ENCODE measurements at regions not wholly inside any gene's neighbourhood (a gene's known extent, or its start where the extent isn't known, plus 50 kb on each side); places are given as distances from the start of the nearest gene placed in this dataset.
A peak's percentile ranks its signal among the peaks of the same experiment; 100 is the strongest.

DNA sequence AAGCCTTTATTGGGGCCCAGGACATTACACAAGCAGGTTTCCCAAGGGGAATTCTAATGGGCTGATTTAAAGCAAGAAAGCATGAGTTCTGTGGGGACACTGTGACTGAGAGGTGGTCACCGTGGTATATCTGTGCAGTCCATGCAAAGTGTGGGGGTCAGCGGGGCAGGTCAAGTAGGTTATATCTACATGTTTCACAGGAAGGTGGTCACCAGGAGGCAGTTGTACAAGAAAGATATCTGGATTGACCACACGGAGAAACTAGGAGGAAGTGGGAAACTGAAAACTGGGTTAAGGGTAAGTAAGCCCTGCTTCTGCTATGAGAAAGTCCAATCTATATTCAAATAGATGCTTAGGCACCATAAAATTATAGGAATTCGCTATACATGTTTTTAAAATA lies 77.8 kb upstream of the CNOT2 start:
- Histone ChIP-seq H3K4me3 (ENCODE audit: low read length) (no peak overlapping the region), H3K9ac (ENCODE audit: low read depth, low read length) (no peak overlapping the region), H3K9me3 (replicated peaks; ENCODE audit: low read length) (no peaks in the 10 kb centered on the region), H3K36me3 (ENCODE audit: insufficient read depth, low read length) (no peaks in the 10 kb centered on the region), H3K4me2 (ENCODE audit: low read length) (no peak overlapping the region), H3K4me1 (ENCODE audit: control insufficient read depth, insufficient read depth, low read length) (no peaks in the 10 kb centered on the region), H3K27me3 (ENCODE audit: control insufficient read depth, insufficient read depth, low read length) (no peaks in the 10 kb centered on the region)

DNA sequence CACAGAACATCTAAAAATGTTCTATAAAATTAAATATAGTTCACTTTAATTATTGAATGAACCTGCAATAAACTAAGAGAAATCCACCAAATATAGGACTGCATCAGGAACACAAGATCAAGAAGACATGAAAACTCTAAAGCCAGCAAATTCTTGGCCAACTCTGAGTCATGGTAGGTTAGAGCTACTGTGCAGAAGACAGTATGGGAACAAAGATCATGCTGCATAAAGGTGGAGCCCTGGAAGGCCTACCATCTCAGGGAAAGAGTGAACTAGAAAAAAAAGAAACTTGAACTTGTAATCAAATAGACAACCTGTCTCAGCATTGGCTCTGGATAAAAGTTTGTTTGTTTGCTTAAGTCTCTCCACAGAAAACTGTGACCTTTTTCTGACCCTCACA lies 66.9 kb upstream of the CNOT2 start:
- no peak overlapping the region for H3K4me3 ChIP-seq (ENCODE audit: low read length)
- H3K4me2 ChIP-seq (ENCODE audit: low read length) = no peak overlapping the region
- H3K4me1 ChIP-seq (ENCODE audit: control insufficient read depth, insufficient read depth, low read length) = no peaks in the 10 kb centered on the region
- H3K27me3 ChIP-seq (ENCODE audit: control insufficient read depth, insufficient read depth, low read length) = no peaks in the 10 kb centered on the region
- H3K9ac ChIP-seq (ENCODE audit: low read depth, low read length) = no peak overlapping the region
- no peaks in the 10 kb centered on the region for H3K36me3 ChIP-seq (ENCODE audit: insufficient read depth, low read length)
- no peaks in the 10 kb centered on the region for H3K9me3 ChIP-seq (replicated peaks; ENCODE audit: low read length)

DNA sequence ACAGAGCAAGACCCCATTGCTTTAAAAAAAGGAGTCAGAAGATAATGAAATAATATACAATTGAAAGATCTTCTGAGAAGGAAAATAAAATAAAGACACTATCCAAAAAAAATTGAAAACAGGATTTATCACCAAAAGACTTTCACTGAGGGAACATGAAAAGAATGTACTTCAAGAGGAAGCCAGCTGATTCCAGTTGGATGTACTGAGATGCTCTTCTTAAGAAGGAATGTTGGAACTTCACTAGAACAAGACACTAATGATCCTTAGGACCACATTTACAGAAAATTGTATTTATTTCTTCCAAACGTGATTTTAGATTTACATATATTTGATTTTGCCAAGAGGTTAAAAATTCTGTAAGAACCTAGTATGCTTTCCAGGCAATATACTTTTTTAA lies 65.6 kb upstream of the CNOT2 start:
- H3K4me1 ChIP-seq (ENCODE audit: control insufficient read depth, insufficient read depth, low read length) = no peaks in the 10 kb centered on the region
- no peak overlapping the region for H3K9ac ChIP-seq (ENCODE audit: low read depth, low read length)
- H3K9me3 ChIP-seq (replicated peaks; ENCODE audit: low read length) = no peaks in the 10 kb centered on the region
- no peak overlapping the region for H3K4me3 ChIP-seq (ENCODE audit: low read length)
- no peaks in the 10 kb centered on the region for H3K36me3 ChIP-seq (ENCODE audit: insufficient read depth, low read length)
- H3K27me3 ChIP-seq (ENCODE audit: control insufficient read depth, insufficient read depth, low read length) = no peaks in the 10 kb centered on the region
- H3K4me2 ChIP-seq (ENCODE audit: low read length) = no peak overlapping the region

DNA sequence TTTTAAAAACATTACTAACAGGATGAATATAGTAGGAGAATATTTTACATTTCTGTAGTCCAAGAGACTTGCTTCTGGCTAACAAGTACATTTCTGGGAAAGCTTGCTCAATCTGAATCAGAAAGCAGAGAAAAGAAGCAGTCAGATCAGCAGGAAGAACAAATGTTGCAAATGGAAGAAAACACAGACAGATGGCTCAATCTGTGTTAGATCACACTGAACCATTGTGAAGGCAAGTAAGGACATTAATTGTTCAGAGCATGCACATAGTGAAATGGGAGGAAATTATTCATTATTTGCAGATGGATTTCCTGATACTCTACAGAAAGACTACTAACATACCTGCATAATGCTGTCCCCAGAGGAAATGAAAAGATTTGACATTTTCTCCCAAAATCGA lies 65.2 kb upstream of the CNOT2 start:
- H3K27me3 ChIP-seq (ENCODE audit: control insufficient read depth, insufficient read depth, low read length) = no peaks in the 10 kb centered on the region
- H3K4me3 ChIP-seq (ENCODE audit: low read length) = no peak overlapping the region
- H3K9me3 ChIP-seq (replicated peaks; ENCODE audit: low read length) = no peaks in the 10 kb centered on the region
- H3K4me2 ChIP-seq (ENCODE audit: low read length) = peak overlapping the region; percentile 2
- H3K9ac ChIP-seq (ENCODE audit: low read depth, low read length) = no peak overlapping the region
- H3K4me1 ChIP-seq (ENCODE audit: control insufficient read depth, insufficient read depth, low read length) = no peaks in the 10 kb centered on the region
- no peaks in the 10 kb centered on the region for H3K36me3 ChIP-seq (ENCODE audit: insufficient read depth, low read length)

DNA sequence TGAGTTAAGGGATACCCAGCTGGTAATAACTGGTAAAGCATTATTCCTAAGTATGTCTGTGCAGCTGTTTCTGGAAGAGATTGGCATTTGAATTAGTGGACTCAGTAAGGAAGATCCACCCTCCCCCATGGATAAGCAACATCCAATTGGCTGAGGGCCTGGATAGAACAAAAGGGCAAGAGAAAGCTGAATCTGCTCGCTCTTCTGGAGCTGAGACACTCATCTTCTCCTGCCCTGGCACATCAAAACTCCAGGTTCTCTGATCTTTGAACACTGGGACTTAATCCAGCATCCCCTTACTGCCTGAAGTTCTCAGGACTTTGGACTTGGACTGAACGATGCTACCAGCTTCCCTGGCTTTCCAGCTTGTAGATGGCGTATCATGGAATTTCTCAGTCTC lies 63.1 kb upstream of the CNOT2 start:
- H3K4me1 ChIP-seq (ENCODE audit: control insufficient read depth, insufficient read depth, low read length) = no peaks in the 10 kb centered on the region
- H3K9ac ChIP-seq (ENCODE audit: low read depth, low read length) = no peak overlapping the region
- no peaks in the 10 kb centered on the region for H3K27me3 ChIP-seq (ENCODE audit: control insufficient read depth, insufficient read depth, low read length)
- no peak overlapping the region for H3K4me2 ChIP-seq (ENCODE audit: low read length)
- no peaks in the 10 kb centered on the region for H3K9me3 ChIP-seq (replicated peaks; ENCODE audit: low read length)
- no peak overlapping the region for H3K4me3 ChIP-seq (ENCODE audit: low read length)
- no peaks in the 10 kb centered on the region for H3K36me3 ChIP-seq (ENCODE audit: insufficient read depth, low read length)

DNA sequence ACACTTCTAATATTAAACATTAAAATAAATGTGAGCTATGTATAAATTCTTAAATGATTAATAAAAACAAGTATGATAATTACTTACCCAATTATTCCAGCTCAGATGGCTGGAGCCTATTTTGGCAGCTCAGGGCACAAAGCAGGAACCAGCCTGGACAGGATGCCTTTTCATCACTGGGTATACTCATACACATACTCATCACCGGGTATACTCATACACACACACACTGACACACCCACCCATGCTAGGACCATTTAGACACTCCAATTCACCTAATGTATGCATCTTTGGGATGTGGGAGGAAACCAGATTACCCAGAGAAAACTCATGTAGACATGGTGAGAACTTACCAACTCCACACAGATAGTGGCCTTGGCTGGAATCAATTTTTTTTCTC lies 57.9 kb upstream of the CNOT2 start:
- peaks cover under 1% of the 10 kb centered on the region for H3K4me1 ChIP-seq (ENCODE audit: control insufficient read depth, insufficient read depth, low read length)
- H3K27me3 ChIP-seq (ENCODE audit: control insufficient read depth, insufficient read depth, low read length) = no peaks in the 10 kb centered on the region
- no peak overlapping the region for H3K9ac ChIP-seq (ENCODE audit: low read depth, low read length)
- H3K9me3 ChIP-seq (replicated peaks; ENCODE audit: low read length) = no peaks in the 10 kb centered on the region
- no peak overlapping the region for H3K4me2 ChIP-seq (ENCODE audit: low read length)
- H3K4me3 ChIP-seq (ENCODE audit: low read length) = no peak overlapping the region
- no peaks in the 10 kb centered on the region for H3K36me3 ChIP-seq (ENCODE audit: insufficient read depth, low read length)

DNA sequence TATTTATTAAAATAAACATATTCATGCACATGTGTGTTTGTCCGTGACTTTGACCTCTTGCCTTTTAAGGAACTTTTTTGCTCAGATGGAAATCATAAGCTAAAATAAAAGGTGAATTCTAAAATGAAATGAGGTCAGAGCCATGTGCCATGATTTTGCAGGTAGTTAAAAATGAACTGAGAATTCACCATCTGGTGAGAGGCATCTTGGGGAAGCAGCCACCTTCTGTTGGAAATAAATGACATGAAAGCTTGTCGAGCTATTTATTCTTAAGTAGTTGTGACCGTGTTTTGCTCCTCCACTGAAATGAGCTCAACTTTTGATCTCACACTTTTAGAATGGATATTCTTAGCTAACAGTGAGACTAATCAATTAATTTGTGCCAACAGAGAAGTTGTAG lies 56.8 kb upstream of the CNOT2 start:
- H3K9me3 ChIP-seq (replicated peaks; ENCODE audit: low read length) = no peaks in the 10 kb centered on the region

DNA sequence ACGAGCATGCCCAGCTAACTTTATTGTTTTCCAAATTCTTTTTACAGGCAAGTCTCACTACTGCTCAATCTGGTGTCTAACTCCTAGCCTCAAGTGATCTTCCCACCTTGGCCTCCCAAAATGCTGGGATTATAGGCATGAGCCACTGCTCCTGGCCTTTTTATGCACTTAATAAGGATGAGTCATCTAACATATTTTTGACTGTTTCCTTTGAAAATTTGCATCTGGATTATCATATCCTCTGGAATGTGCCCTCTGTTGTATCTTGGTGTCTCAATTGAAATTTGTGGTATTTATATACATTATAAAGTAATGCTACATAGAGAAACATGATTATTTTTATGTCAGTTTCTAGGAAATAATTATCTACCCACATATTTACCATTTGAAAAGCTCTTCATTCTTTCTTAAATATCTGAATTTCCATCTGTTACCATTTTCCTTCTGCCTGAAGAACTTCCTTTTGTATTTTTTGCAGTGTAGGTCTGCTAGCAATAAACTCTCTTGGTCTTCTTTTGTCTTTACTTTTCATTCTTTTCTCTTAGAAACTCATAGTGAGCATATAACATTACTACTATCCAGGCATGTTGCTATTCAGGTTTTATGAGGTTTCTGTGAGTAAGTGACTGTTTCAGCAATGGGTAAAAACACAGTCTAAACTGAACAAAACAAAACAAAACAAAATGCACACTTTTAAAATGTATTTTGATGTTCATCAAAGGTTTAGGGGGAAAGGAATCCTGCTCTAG lies 52.8 kb upstream of the CNOT2 start:
- no peaks in the 10 kb centered on the region for H3K36me3 ChIP-seq (ENCODE audit: insufficient read depth, low read length)
- no peaks in the 10 kb centered on the region for H3K9me3 ChIP-seq (replicated peaks; ENCODE audit: low read length)
- no peak overlapping the region for H3K4me2 ChIP-seq (ENCODE audit: low read length)
- H3K4me1 ChIP-seq (ENCODE audit: control insufficient read depth, insufficient read depth, low read length) = peaks cover 6% of the 10 kb centered on the region
- H3K27me3 ChIP-seq (ENCODE audit: control insufficient read depth, insufficient read depth, low read length) = no peaks in the 10 kb centered on the region
- H3K9ac ChIP-seq (ENCODE audit: low read depth, low read length) = no peak overlapping the region
- no peak overlapping the region for H3K4me3 ChIP-seq (ENCODE audit: low read length)

More for the DNA sequence above, 56.8 kb upstream of the CNOT2 start:
- peaks cover 6% of the 10 kb centered on the region for H3K4me1 ChIP-seq (ENCODE audit: control insufficient read depth, insufficient read depth, low read length)
- H3K4me3 ChIP-seq (ENCODE audit: low read length) = no peak overlapping the region
- H3K4me2 ChIP-seq (ENCODE audit: low read length) = no peak overlapping the region
- H3K9ac ChIP-seq (ENCODE audit: low read depth, low read length) = no peak overlapping the region
- H3K27me3 ChIP-seq (ENCODE audit: control insufficient read depth, insufficient read depth, low read length) = no peaks in the 10 kb centered on the region
- H3K36me3 ChIP-seq (ENCODE audit: insufficient read depth, low read length) = no peaks in the 10 kb centered on the region
